ENCODE measurements at regions not wholly inside any gene's neighbourhood (a gene's known extent, or its start where the extent isn't known, plus 50 kb on each side); places are given as distances from the start of the nearest gene placed in this dataset.

GRCh38 chr2:39504790-39505335 is 67.8 kb upstream of the MAP4K3 start:
- CTCF ChIA-PET: interaction anchor here (0.7 kb wide), 1 partner anchor 203 kb away, joined by 3 read pairs; no protein-coding TSS in a partner anchor
- DNase-seq: no peak
- H3K27ac Mint-ChIP-seq (ENCODE audit: unreplicated experiment): peak overlapping the region; percentile 76
- intact Hi-C loops (cut with micrococcal nuclease; ENCODE audit: unreplicated experiment): loop anchor here (2.0 kb wide), 2 partner anchors 66 to 126 kb away; no protein-coding TSS in a partner anchor
- peaks cover 57% of the 10 kb centered on the region for H3K4me1 Mint-ChIP-seq (ENCODE audit: low read depth, unreplicated experiment)
- no TSS peak for BruUV-seq (replicated peaks)
- TF ChIP-seq, protein P1, sequence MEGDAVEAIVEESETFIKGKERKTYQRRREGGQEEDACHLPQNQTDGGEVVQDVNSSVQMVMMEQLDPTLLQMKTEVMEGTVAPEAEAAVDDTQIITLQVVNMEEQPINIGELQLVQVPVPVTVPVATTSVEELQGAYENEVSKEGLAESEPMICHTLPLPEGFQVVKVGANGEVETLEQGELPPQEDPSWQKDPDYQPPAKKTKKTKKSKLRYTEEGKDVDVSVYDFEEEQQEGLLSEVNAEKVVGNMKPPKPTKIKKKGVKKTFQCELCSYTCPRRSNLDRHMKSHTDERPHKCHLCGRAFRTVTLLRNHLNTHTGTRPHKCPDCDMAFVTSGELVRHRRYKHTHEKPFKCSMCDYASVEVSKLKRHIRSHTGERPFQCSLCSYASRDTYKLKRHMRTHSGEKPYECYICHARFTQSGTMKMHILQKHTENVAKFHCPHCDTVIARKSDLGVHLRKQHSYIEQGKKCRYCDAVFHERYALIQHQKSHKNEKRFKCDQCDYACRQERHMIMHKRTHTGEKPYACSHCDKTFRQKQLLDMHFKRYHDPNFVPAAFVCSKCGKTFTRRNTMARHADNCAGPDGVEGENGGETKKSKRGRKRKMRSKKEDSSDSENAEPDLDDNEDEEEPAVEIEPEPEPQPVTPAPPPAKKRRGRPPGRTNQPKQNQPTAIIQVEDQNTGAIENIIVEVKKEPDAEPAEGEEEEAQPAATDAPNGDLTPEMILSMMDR (IDR thresholded peaks at IDR 0.05; ENCODE audit: unreplicated experiment): no peak
- no peaks in the 10 kb centered on the region for H3K36me3 Mint-ChIP-seq (ENCODE audit: insufficient read depth, unreplicated experiment)
- H3K27me3 Mint-ChIP-seq (ENCODE audit: unreplicated experiment): no peaks in the 10 kb centered on the region
- no peaks in the 10 kb centered on the region for H3K9me3 Mint-ChIP-seq (ENCODE audit: low read depth, unreplicated experiment)
- peak overlapping the region; percentile 49 for H3K4me3 Mint-ChIP-seq (ENCODE audit: low read depth, unreplicated experiment)

- H3K4me3 Mint-ChIP-seq (ENCODE audit: low read depth, unreplicated experiment): no peak overlapping the region
Measured at GRCh38 chr2:39506215-39506614, 69.1 kb upstream of the MAP4K3 start.

GRCh38 chr2:39508198-39508597 is 71.1 kb upstream of the MAP4K3 start:
- H3K36me3 Mint-ChIP-seq (ENCODE audit: insufficient read depth, unreplicated experiment): no peaks in the 10 kb centered on the region
- CTCF ChIA-PET: no interaction called here
- DNase-seq: no peak
- intact Hi-C loops (cut with micrococcal nuclease; ENCODE audit: unreplicated experiment): no loop called here
- H3K4me3 Mint-ChIP-seq (ENCODE audit: low read depth, unreplicated experiment): no peak overlapping the region
- H3K27me3 Mint-ChIP-seq (ENCODE audit: unreplicated experiment): no peaks in the 10 kb centered on the region
- H3K27ac Mint-ChIP-seq (ENCODE audit: unreplicated experiment): no peak overlapping the region
- no TSS peak for BruUV-seq (replicated peaks)
- H3K4me1 Mint-ChIP-seq (ENCODE audit: low read depth, unreplicated experiment): peaks cover 55% of the 10 kb centered on the region
- H3K9me3 Mint-ChIP-seq (ENCODE audit: low read depth, unreplicated experiment): no peaks in the 10 kb centered on the region
- TF ChIP-seq, protein P1 (IDR thresholded peaks at IDR 0.05; ENCODE audit: unreplicated experiment): no peak

More at GRCh38 chr2:39506215-39506614, 69.1 kb upstream of the MAP4K3 start:
- Mint-ChIP-seq H3K27me3 (ENCODE audit: unreplicated experiment) (no peaks in the 10 kb centered on the region), H3K27ac (ENCODE audit: unreplicated experiment) (no peak overlapping the region), H3K9me3 (ENCODE audit: low read depth, unreplicated experiment) (no peaks in the 10 kb centered on the region), H3K36me3 (ENCODE audit: insufficient read depth, unreplicated experiment) (no peaks in the 10 kb centered on the region), H3K4me1 (ENCODE audit: low read depth, unreplicated experiment) (peaks cover 45% of the 10 kb centered on the region)
- intact Hi-C loops (cut with micrococcal nuclease; ENCODE audit: unreplicated experiment): no loop called here
- BruUV-seq (replicated peaks): no TSS peak
- CTCF ChIA-PET: no interaction called here
- DNase-seq: no peak
- TF ChIP-seq, protein P1 (IDR thresholded peaks at IDR 0.05; ENCODE audit: unreplicated experiment): no peak

- no peak overlapping the region for H3K27ac Mint-ChIP-seq (ENCODE audit: unreplicated experiment)
- no peaks in the 10 kb centered on the region for H3K9me3 Mint-ChIP-seq (ENCODE audit: low read depth, unreplicated experiment)
- CTCF ChIA-PET: interaction anchor here (0.6 kb wide), 1 partner anchor 247 kb away, joined by 3 read pairs; no protein-coding TSS in a partner anchor
- H3K36me3 Mint-ChIP-seq (ENCODE audit: insufficient read depth, unreplicated experiment): peaks cover 8% of the 10 kb centered on the region
- intact Hi-C loops (cut with micrococcal nuclease; ENCODE audit: unreplicated experiment): loop anchor here (5.0 kb wide), 1 partner anchor 82 kb away; no protein-coding TSS in a partner anchor
- DNase-seq: no peak
- TF ChIP-seq, protein P1 (IDR thresholded peaks at IDR 0.05; ENCODE audit: unreplicated experiment): no peak
- H3K4me3 Mint-ChIP-seq (ENCODE audit: low read depth, unreplicated experiment): no peak overlapping the region
- BruUV-seq (replicated peaks): no TSS peak
- peaks cover 55% of the 10 kb centered on the region for H3K4me1 Mint-ChIP-seq (ENCODE audit: low read depth, unreplicated experiment)
- no peaks in the 10 kb centered on the region for H3K27me3 Mint-ChIP-seq (ENCODE audit: unreplicated experiment)
Measured at GRCh38 chr2:39510140-39510539, 73.1 kb upstream of the MAP4K3 start.
